ENCODE measurements at regions not wholly inside any gene's neighbourhood (a gene's known extent, or its start where the extent isn't known, plus 50 kb on each side); places are given as distances from the start of the nearest gene placed in this dataset.

DNA sequence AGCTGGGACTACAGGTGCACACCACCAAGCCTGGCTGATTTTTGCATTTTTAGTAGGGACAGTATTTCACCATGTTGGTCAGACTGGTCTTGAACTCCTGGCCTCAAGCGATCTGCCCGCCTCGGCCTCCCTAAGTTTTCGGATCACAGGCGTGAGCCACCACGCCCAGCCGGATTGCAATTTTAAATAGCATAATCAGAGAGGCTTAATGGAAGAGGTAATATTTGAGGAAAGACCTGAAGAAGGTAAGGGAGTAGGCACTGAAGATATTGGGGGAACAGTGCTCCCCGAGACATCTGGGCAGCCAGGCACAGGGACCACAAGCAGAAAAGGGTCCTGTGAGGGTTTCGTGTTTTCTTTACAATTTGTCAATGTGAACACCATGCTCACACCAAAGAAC lies 61.4 kb upstream of the USP6NL start:
- CTCF ChIA-PET: interaction anchor here (0.5 kb wide), 1 partner anchor 30 kb away, joined by 3 read pairs; no protein-coding TSS in a partner anchor

DNA sequence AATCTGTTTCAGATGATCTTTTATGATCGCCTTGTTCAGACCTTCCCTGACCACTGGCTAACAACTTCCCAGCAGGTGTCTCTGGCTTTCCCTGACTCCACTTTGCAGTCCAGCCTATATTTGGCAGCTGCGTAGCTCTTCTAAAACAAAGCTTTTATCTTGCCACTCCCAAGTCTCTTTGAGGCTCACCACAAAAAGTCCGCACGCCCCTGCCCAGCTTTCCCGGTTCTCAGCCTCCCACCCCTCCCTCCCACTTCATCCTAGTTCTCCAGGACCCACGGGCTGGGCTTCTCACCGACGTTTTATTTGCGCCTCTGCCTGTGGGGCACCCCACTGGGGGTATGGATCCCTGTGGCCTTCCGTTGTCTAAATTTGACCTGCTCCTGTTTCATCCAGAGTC lies 58.9 kb upstream of the USP6NL start:
- CTCF ChIA-PET: interaction anchor here (0.6 kb wide), 1 partner anchor 11 kb away, joined by 3 read pairs; no protein-coding TSS in a partner anchor
- intact Hi-C loops (cut with micrococcal nuclease): no loop called here
- H3K27ac Mint-ChIP-seq (ENCODE audit: low read depth, unreplicated experiment): no peak overlapping the region
- no peaks in the 10 kb centered on the region for H3K4me1 Mint-ChIP-seq (ENCODE audit: insufficient read depth, unreplicated experiment)
- H3K36me3 Mint-ChIP-seq (ENCODE audit: insufficient read depth, unreplicated experiment): no peaks in the 10 kb centered on the region
- H3K9me3 Mint-ChIP-seq (ENCODE audit: unreplicated experiment): peaks cover 11% of the 10 kb centered on the region
- POLR2A ChIA-PET: interaction anchor here (1.2 kb wide), 1 partner anchor 15 kb away, joined by 3 read pairs; no protein-coding TSS in a partner anchor
- DNase-seq (ENCODE audit: unreplicated experiment): no peak
- BruUV-seq (replicated peaks): no TSS peak
- TF ChIP-seq, protein P1, sequence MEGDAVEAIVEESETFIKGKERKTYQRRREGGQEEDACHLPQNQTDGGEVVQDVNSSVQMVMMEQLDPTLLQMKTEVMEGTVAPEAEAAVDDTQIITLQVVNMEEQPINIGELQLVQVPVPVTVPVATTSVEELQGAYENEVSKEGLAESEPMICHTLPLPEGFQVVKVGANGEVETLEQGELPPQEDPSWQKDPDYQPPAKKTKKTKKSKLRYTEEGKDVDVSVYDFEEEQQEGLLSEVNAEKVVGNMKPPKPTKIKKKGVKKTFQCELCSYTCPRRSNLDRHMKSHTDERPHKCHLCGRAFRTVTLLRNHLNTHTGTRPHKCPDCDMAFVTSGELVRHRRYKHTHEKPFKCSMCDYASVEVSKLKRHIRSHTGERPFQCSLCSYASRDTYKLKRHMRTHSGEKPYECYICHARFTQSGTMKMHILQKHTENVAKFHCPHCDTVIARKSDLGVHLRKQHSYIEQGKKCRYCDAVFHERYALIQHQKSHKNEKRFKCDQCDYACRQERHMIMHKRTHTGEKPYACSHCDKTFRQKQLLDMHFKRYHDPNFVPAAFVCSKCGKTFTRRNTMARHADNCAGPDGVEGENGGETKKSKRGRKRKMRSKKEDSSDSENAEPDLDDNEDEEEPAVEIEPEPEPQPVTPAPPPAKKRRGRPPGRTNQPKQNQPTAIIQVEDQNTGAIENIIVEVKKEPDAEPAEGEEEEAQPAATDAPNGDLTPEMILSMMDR (IDR thresholded peaks at IDR 0.05; ENCODE audit: unreplicated experiment): no peak
- no peak overlapping the region for H3K4me3 Mint-ChIP-seq (ENCODE audit: unreplicated experiment)
- peaks cover 13% of the 10 kb centered on the region for H3K27me3 Mint-ChIP-seq (ENCODE audit: insufficient read depth, unreplicated experiment)

More for the DNA sequence above, 61.4 kb upstream of the USP6NL start:
- H3K27ac Mint-ChIP-seq (ENCODE audit: low read depth, unreplicated experiment): no peak overlapping the region
- H3K27me3 Mint-ChIP-seq (ENCODE audit: insufficient read depth, unreplicated experiment): peaks cover 26% of the 10 kb centered on the region
- H3K4me1 Mint-ChIP-seq (ENCODE audit: insufficient read depth, unreplicated experiment): no peaks in the 10 kb centered on the region
- H3K9me3 Mint-ChIP-seq (ENCODE audit: unreplicated experiment): no peaks in the 10 kb centered on the region
- no peaks in the 10 kb centered on the region for H3K36me3 Mint-ChIP-seq (ENCODE audit: insufficient read depth, unreplicated experiment)
- no peak for DNase-seq (ENCODE audit: unreplicated experiment)
- TF ChIP-seq, protein P1 (IDR thresholded peaks at IDR 0.05; ENCODE audit: unreplicated experiment): no peak
- POLR2A ChIA-PET: no interaction called here
- no peak overlapping the region for H3K4me3 Mint-ChIP-seq (ENCODE audit: unreplicated experiment)
- intact Hi-C loops (cut with micrococcal nuclease): no loop called here
- BruUV-seq (replicated peaks): no TSS peak

DNA sequence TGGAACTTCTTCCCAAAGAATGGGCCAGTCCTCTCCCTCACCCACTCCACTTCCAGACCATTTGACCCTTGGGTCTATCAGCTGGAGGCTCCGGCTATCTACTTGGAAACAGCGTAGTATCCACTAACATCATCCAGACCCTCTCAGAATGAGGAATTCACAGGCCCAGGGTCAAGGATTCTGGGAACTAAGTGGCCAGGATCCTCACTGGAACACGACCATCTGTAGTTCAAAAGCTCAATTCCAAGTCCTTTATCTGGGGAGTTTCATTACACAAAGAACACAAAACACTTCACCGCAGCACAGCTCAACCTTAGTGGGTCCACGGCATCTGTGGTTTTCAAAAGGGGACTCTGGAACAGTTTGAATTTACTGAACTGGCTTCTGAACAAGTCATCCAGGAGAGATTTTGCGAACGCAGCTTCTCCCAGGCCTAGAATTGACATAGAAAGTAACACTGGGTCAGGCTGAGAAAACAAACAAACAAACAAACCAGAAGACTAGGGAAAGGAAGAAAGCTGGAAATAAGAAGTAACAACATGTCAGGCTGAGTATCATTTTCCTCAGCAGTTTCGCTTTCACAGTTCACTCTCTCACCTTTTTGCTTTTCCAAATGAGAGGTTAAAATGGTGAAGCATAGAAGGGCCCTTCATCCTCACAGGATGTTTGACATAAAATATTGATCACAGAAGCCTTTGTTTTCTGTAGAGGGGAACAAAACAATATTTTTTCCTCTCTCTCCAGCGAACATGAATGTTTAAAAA lies 57.6 kb upstream of the USP6NL start:
- Mint-ChIP-seq H3K4me3 (ENCODE audit: unreplicated experiment) (no peak overlapping the region), H3K27me3 (ENCODE audit: insufficient read depth, unreplicated experiment) (peaks cover 13% of the 10 kb centered on the region), H3K36me3 (ENCODE audit: insufficient read depth, unreplicated experiment) (no peaks in the 10 kb centered on the region), H3K9me3 (ENCODE audit: unreplicated experiment) (peaks cover 14% of the 10 kb centered on the region), H3K4me1 (ENCODE audit: insufficient read depth, unreplicated experiment) (no peaks in the 10 kb centered on the region), H3K27ac (ENCODE audit: low read depth, unreplicated experiment) (no peak overlapping the region)
- no peak for DNase-seq (ENCODE audit: unreplicated experiment)
- CTCF ChIA-PET: no interaction called here
- intact Hi-C loops (cut with micrococcal nuclease): no loop called here
- TF ChIP-seq, protein P1 (IDR thresholded peaks at IDR 0.05; ENCODE audit: unreplicated experiment): no peak
- POLR2A ChIA-PET: interaction anchor here (0.7 kb wide), 1 partner anchor 144 kb away, joined by 3 read pairs; no protein-coding TSS in a partner anchor
- BruUV-seq (replicated peaks): no TSS peak

DNA sequence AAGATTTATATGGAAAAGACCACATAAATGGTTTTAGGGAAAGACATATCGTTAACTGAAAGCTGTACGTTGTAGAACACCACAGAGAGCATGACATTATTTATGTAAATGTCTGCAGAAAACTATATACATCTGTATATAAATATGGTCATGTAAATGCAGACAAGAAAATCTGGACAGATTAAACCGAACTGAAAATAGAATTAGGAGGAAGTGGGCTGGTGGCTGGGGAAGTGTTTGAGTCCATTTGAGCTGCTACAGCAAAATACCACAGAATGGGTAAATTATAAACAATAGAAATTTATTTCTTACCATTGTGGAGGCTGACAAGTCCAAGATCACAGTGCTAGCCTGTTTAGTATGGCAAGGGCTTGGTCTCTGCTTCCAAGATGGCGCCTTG lies 56.3 kb upstream of the USP6NL start:
- intact Hi-C loops (cut with micrococcal nuclease): no loop called here
- no peak overlapping the region for H3K4me3 Mint-ChIP-seq (ENCODE audit: unreplicated experiment)
- H3K27me3 Mint-ChIP-seq (ENCODE audit: insufficient read depth, unreplicated experiment): peaks cover under 1% of the 10 kb centered on the region
- CTCF ChIA-PET: interaction anchor here (0.6 to 0.8 kb wide), 4 partner anchors 18 to 1912 kb away, joined by 3 to 5 read pairs (median 4); no protein-coding TSS in a partner anchor
- DNase-seq (ENCODE audit: unreplicated experiment): no peak
- POLR2A ChIA-PET: no interaction called here
- H3K36me3 Mint-ChIP-seq (ENCODE audit: insufficient read depth, unreplicated experiment): no peaks in the 10 kb centered on the region
- H3K9me3 Mint-ChIP-seq (ENCODE audit: unreplicated experiment): peaks cover 14% of the 10 kb centered on the region
- TF ChIP-seq, protein P1 (IDR thresholded peaks at IDR 0.05; ENCODE audit: unreplicated experiment): no peak
- BruUV-seq (replicated peaks): no TSS peak
- no peaks in the 10 kb centered on the region for H3K4me1 Mint-ChIP-seq (ENCODE audit: insufficient read depth, unreplicated experiment)
- H3K27ac Mint-ChIP-seq (ENCODE audit: low read depth, unreplicated experiment): no peak overlapping the region

Measured in MCF 10A (cell line).